Nephron (organoid): ENCODE measurements at regions not wholly inside any gene's neighbourhood (a gene's known extent, or its start where the extent isn't known, plus 50 kb on each side); places are given as distances from the start of the nearest gene placed in this dataset.

Experiments used
- H3K27ac Mint-ChIP-seq, 3 experiments: 2 replicates each; pipeline ENCODE4 v1.8.0; 2020; ENCODE audit warnings: mixed read lengths in 3 of 3, mild to moderate bottlenecking in 2 of 3, moderate library complexity in 1 of 3
- H3K27me3 Mint-ChIP-seq: 2 replicates; pipeline ENCODE4 v1.8.0; 2021; ENCODE audit warnings: low read depth, mild to moderate bottlenecking, moderate library complexity, mixed read lengths
- H3K36me3 Mint-ChIP-seq: 2 replicates; pipeline ENCODE4 v1.8.0; 2020; ENCODE audit warnings: low read depth, mixed read lengths
- H3K4me1 Mint-ChIP-seq: 2 replicates; pipeline ENCODE4 v1.8.0; 2020; ENCODE audit warnings: mixed read lengths
- H3K4me3 Mint-ChIP-seq, 3 experiments: 2 replicates each; pipeline ENCODE4 v1.8.0; 2020; ENCODE audit warnings: mild to moderate bottlenecking in 3 of 3, mixed read lengths in 3 of 3, moderate library complexity in 2 of 3
- H3K9me3 Mint-ChIP-seq: 2 replicates; pipeline ENCODE4 v1.8.0; 2020; ENCODE audit warnings: mixed read lengths
- TF ChIP-seq, protein P1 (sequence below), 3 experiments: fragments of 200-600 bp; sonication (generic); IDR thresholded peaks; one replicate each; pipeline ENCODE4 v1.5.0; 2021; ENCODE audit warnings: antibody characterized with exemption in 3 of 3; ENCODE audit not compliant: unreplicated experiment in 3 of 3

DNA sequence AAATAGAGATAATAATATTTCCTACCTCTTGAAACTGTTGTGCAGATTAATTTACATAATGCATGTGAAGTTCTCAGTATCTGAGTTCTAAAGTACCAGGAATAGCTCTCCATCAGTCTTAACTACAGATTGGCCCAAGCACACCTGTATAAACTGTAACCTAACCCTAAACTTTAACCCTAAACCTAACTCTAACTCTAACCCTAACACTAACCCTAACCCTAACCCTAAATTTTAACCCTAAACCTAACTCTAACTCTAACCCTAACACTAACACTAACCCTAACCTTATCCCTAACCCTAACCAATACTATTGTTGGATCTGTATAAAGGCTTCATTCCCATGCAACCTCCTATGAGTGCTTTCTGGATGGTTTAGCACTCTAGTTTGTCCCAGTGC lies 1445.9 kb upstream of the TENM4 start:
- Mint-ChIP-seq H3K4me3 (no peak overlapping the region), H3K27me3 (no peaks in the 10 kb centered on the region), H3K36me3 (no peaks in the 10 kb centered on the region), H3K27ac (no peak overlapping the region), H3K4me1 (no peaks in the 10 kb centered on the region), H3K9me3 (no peaks in the 10 kb centered on the region)
- TF ChIP-seq, protein P1, sequence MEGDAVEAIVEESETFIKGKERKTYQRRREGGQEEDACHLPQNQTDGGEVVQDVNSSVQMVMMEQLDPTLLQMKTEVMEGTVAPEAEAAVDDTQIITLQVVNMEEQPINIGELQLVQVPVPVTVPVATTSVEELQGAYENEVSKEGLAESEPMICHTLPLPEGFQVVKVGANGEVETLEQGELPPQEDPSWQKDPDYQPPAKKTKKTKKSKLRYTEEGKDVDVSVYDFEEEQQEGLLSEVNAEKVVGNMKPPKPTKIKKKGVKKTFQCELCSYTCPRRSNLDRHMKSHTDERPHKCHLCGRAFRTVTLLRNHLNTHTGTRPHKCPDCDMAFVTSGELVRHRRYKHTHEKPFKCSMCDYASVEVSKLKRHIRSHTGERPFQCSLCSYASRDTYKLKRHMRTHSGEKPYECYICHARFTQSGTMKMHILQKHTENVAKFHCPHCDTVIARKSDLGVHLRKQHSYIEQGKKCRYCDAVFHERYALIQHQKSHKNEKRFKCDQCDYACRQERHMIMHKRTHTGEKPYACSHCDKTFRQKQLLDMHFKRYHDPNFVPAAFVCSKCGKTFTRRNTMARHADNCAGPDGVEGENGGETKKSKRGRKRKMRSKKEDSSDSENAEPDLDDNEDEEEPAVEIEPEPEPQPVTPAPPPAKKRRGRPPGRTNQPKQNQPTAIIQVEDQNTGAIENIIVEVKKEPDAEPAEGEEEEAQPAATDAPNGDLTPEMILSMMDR (IDR thresholded peaks at IDR 0.05; ENCODE audit: unreplicated experiment in 3 of 3) = no peak

DNA sequence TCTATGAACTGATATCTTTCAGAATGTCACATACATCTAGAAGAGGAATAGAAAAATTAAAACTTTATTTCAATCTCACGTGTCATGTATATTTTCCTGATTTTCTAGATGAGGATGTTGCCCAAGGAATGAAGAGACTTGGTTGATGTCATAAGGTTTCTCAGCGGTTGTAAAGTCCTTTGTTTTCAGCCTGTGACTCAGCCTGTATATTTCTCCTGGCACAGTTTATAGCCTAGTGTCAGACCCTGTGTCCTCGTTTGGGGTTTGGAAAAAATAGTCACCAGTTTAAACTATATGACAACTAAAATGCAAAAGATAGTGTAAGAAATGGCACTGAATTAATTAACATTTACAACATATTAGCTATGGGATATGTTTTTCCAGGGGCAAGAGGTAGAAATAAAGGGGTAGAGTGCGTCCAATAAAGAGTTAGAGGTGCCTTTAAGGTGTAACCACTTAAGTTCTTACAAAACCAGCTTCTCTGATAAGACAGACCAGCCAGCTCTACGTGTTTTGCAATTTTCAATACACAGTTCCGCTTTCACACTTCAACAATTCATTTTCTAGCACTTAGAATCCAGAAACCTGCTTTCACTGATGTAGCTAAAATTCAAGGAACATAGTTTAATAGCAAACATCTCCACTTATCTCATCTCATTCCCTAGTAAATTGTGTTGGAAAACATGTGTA lies 1432.6 kb upstream of the TENM4 start:
- Mint-ChIP-seq H3K36me3 (no peaks in the 10 kb centered on the region), H3K9me3 (no peaks in the 10 kb centered on the region), H3K27ac (no peak overlapping the region), H3K4me1 (peaks cover 3% of the 10 kb centered on the region), H3K4me3 (no peak overlapping the region), H3K27me3 (no peaks in the 10 kb centered on the region)
- TF ChIP-seq, protein P1 (IDR thresholded peaks at IDR 0.05; ENCODE audit: unreplicated experiment in 3 of 3) = no peak

DNA sequence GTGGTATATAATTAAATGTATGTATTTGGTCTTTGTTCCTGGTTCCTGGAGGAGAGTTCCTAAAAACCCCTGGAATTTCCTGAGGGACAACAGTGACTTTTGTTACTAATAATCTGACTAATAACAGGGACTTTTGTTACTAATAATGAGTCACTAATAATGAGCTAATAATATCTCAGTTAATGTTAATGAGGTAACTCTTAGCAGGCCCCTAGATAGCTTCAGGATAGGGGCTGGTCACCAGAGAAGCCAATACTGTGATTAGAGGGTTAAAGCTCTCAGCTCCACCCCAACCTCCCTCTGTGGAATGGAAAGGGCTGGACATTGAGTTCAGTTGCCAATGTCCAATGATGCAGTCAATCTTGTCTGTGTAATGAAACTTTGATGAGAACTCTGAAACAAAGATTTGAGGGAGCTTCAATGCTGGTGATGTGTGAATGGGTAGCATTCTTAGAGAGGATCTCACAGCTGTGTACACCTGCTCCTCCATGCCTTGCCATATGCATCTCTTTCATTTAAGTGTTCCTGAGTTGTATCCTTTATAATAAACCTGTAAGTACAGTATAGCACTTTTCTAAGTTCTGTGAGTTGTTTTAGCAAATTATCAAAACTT lies 1431.4 kb upstream of the TENM4 start:
- no peaks in the 10 kb centered on the region for H3K36me3 Mint-ChIP-seq
- H3K4me1 Mint-ChIP-seq = peaks cover 3% of the 10 kb centered on the region
- H3K27ac Mint-ChIP-seq = no peak overlapping the region

DNA sequence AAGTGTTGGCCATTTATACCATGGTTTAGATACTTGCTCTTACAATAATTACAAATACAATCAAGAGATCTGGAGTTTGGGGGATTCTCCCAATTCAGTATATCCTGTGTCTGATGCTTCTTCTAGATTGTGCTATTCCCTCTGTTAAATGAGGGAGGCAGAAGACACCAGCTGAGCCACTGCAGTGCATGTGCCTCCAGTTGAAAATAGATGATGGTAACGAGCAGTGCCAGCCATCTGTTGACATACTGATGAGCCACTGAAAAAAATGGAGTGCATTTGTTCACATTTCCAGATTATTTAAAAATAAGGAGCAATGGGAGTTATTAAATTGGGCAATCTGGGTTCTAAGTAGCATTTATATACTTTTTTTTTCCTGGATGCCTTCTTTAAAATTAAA lies 1428.0 kb upstream of the TENM4 start:
- Mint-ChIP-seq H3K36me3 (no peaks in the 10 kb centered on the region), H3K27me3 (no peaks in the 10 kb centered on the region), H3K27ac (no peak overlapping the region), H3K4me1 (peaks cover 3% of the 10 kb centered on the region), H3K9me3 (no peaks in the 10 kb centered on the region), H3K4me3 (no peak overlapping the region)
- TF ChIP-seq, protein P1 (IDR thresholded peaks at IDR 0.05; ENCODE audit: unreplicated experiment in 3 of 3) = no peak

More for the DNA sequence above, 1431.4 kb upstream of the TENM4 start:
- TF ChIP-seq, protein P1 (IDR thresholded peaks at IDR 0.05; ENCODE audit: unreplicated experiment in 3 of 3) = no peak
- Mint-ChIP-seq H3K4me3 (no peak overlapping the region), H3K9me3 (no peaks in the 10 kb centered on the region), H3K27me3 (no peaks in the 10 kb centered on the region)

DNA sequence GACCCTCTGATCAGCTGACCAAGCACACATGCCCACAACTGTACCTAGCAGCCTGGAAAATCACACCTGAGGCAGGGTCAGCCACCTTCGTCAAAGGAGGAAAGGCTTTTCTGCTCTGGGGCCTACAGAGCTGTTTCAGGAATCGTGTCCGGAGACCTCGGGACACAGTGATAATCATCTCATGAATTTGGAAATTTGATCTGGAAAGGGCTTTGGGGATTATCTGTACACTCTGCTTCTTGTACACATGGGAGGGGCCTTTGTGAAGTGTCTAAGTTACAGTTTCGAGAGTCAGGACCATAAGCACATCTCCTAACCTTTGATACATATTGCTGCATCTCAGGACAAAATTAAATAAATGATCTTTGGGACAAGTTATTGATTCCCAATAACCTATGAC lies 1421.2 kb upstream of the TENM4 start:
- H3K27me3 Mint-ChIP-seq = no peaks in the 10 kb centered on the region
- H3K4me1 Mint-ChIP-seq = no peaks in the 10 kb centered on the region
- TF ChIP-seq, protein P1 (IDR thresholded peaks at IDR 0.05; ENCODE audit: unreplicated experiment in 3 of 3) = no peak
- H3K9me3 Mint-ChIP-seq = no peaks in the 10 kb centered on the region
- no peaks in the 10 kb centered on the region for H3K36me3 Mint-ChIP-seq
- H3K27ac Mint-ChIP-seq = no peak overlapping the region
- no peak overlapping the region for H3K4me3 Mint-ChIP-seq

DNA sequence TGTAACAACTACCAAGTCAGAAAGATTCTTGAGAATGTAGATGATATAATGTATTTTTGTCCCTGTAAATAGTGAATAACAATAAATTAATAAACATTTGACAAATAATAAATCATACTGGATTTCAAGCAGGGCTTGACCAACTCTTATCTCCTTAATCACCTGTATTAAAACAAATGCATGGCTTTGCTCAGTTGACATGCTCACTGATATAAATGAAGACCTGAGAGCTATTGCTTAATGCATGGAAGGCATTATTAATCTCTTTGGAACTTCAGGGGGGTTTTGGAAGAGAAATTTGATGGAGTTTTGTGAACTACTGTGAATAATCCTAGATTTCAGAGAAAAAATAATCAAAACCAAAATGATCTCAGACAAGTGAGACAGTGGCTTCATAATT lies 1420.4 kb upstream of the TENM4 start:
- Mint-ChIP-seq H3K4me1 (no peaks in the 10 kb centered on the region), H3K27ac (no peak overlapping the region), H3K36me3 (no peaks in the 10 kb centered on the region), H3K4me3 (no peak overlapping the region), H3K9me3 (no peaks in the 10 kb centered on the region), H3K27me3 (no peaks in the 10 kb centered on the region)
- TF ChIP-seq, protein P1 (IDR thresholded peaks at IDR 0.05; ENCODE audit: unreplicated experiment in 3 of 3) = no peak
